ENCODE measurements at regions not wholly inside any gene's neighbourhood (a gene's known extent, or its start where the extent isn't known, plus 50 kb on each side); places are given as distances from the start of the nearest gene placed in this dataset.
"Not testable (repeated sequence)": the region's sequence is repeated elsewhere in the genome, so short reads cannot be mapped to it uniquely, and the experiment has no call there.

GRCh38 chr15:44817797-44818196, 81.5 kb downstream of the TRIM69 start:
- not testable (repeated sequence) for DNase-seq

- DNase-seq, result not testable (repeated sequence)
Observed at GRCh38 chr15:44819331-44819987, 83.1 kb downstream of the TRIM69 start.

- not testable (repeated sequence) for DNase-seq
Observed at GRCh38 chr15:44820535-44820934, 84.2 kb downstream of the TRIM69 start.

GRCh38 chr15:44820967-44821366, 84.6 kb downstream of the TRIM69 start:
- not testable (repeated sequence) for DNase-seq

GRCh38 chr15:44824277-44825145, 88.2 kb downstream of the TRIM69 start:
- not testable (repeated sequence) for DNase-seq

- not testable (repeated sequence) for DNase-seq
Observed at GRCh38 chr15:44826583-44826982, 90.3 kb downstream of the TRIM69 start.

GRCh38 chr15:44828229-44828914, 92.0 kb downstream of the TRIM69 start:
- not testable (repeated sequence) for DNase-seq

GRCh38 chr15:44829150-44829549, 92.8 kb downstream of the TRIM69 start:
- not testable (repeated sequence) for DNase-seq

- not testable (repeated sequence) for DNase-seq
Observed at GRCh38 chr15:44830692-44831408, 94.5 kb downstream of the TRIM69 start.

GRCh38 chr15:44831409-44831741, 95.0 kb downstream of the TRIM69 start:
- not testable (repeated sequence) for DNase-seq

GRCh38 chr15:44832133-44832532, 95.8 kb downstream of the TRIM69 start:
- not testable (repeated sequence) for DNase-seq

- DNase-seq, result not testable (repeated sequence)
Observed at GRCh38 chr15:44833081-44833480, 96.8 kb downstream of the TRIM69 start.

- DNase-seq, result not testable (repeated sequence)
Observed at GRCh38 chr15:44833761-44834160, 97.4 kb downstream of the TRIM69 start.

- DNase-seq, result not testable (repeated sequence)
Observed at GRCh38 chr15:44835082-44835481, 98.8 kb downstream of the TRIM69 start.

- no peak for DNase-seq
Observed at GRCh38 chr15:44836094-44836493, 99.8 kb downstream of the TRIM69 start.

- not testable (repeated sequence) for DNase-seq
Observed at GRCh38 chr15:44838929-44839328, 102.6 kb downstream of the TRIM69 start.

GRCh38 chr15:44841762-44842161, 105.4 kb downstream of the TRIM69 start:
- not testable (repeated sequence) for DNase-seq

- not testable (repeated sequence) for DNase-seq
Observed at GRCh38 chr15:44842883-44843282, 106.6 kb downstream of the TRIM69 start.

GRCh38 chr15:44844936-44845335, 108.6 kb downstream of the TRIM69 start:
- not testable (repeated sequence) for DNase-seq

GRCh38 chr15:44846156-44846555, 109.8 kb downstream of the TRIM69 start:
- DNase-seq, result not testable (repeated sequence)

GRCh38 chr15:44847555-44847954, 108.9 kb upstream of the TERB2 start:
- DNase-seq, result not testable (repeated sequence)

- not testable (repeated sequence) for DNase-seq
Observed at GRCh38 chr15:44848859-44849258, 107.6 kb upstream of the TERB2 start.

Data from CD4-positive, alpha-beta T cell treated with Interleukin-15 for 1 hour (primary cell).